Liver (tissue), 8 donors: ENCODE measurements at regions not wholly inside any gene's neighbourhood (a gene's known extent, or its start where the extent isn't known, plus 50 kb on each side); places are given as distances from the start of the nearest gene placed in this dataset.

Experiments
- DNase-seq: peaks from one replicate; pipeline ENCODE4 v3.0.0-alpha.2; 2017; ENCODE audit warnings: low spot score
- H3K27ac ChIP-seq, 2 donors: one replicate each; pipeline ENCODE4 v1.7.0; 2013; ENCODE audit warnings: inconsistent platforms in 2 of 2, low read length in 2 of 2, control low read depth in 1 of 2, low read depth in 1 of 2, mild to moderate bottlenecking in 1 of 2
- H3K27me3 ChIP-seq, 4 donors: one replicate each; pipeline versions ENCODE4 v1.6.1 to v1.7.0; 2013; ENCODE audit warnings: low read length in 3 of 4, inconsistent platforms in 1 of 4, mild to moderate bottlenecking in 1 of 4, moderate library complexity in 1 of 4; ENCODE audit not compliant: control insufficient read depth in 4 of 4, insufficient read depth in 4 of 4
- H3K36me3 ChIP-seq, 4 donors: one replicate each; pipeline versions ENCODE4 v1.6.1 to v1.7.0; 2013; ENCODE audit warnings: low read length in 3 of 4, mild to moderate bottlenecking in 3 of 4, low read depth in 1 of 4, moderate library complexity in 1 of 4; ENCODE audit not compliant: control insufficient read depth in 4 of 4, insufficient read depth in 3 of 4
- H3K4me1 ChIP-seq, 4 donors: one replicate each; pipeline versions ENCODE4 v1.6.1 to v1.7.0; 2013; ENCODE audit warnings: low read length in 3 of 4, mild to moderate bottlenecking in 3 of 4, moderate library complexity in 1 of 4; ENCODE audit not compliant: control insufficient read depth in 4 of 4, insufficient read depth in 4 of 4
- H3K4me3 ChIP-seq, 3 donors: one replicate each; pipeline versions ENCODE4 v1.6.1 to v1.7.0; 2013; ENCODE audit warnings: low read length in 3 of 3, control low read depth in 1 of 3, low read depth in 1 of 3, mild to moderate bottlenecking in 1 of 3
- H3K9ac ChIP-seq, 2 donors: one replicate each; pipeline ENCODE4 v1.7.0; 2013; ENCODE audit warnings: low read length in 2 of 2, mild to moderate bottlenecking in 2 of 2, moderate library complexity in 2 of 2, control low read depth in 1 of 2, low read depth in 1 of 2
- H3K9me3 ChIP-seq, 4 donors: one replicate each; pipeline versions ENCODE4 v1.6.1 to v1.7.0; 2013; ENCODE audit warnings: low read length in 3 of 4; ENCODE audit not compliant: control insufficient read depth in 4 of 4
- EGR1 ChIP-seq, 2 donors: IDR thresholded peaks; 2 replicates each; pipeline ENCODE4 v1.6.1; 2016 to 2018; ENCODE audit warnings: antibody characterized with exemption in 2 of 2, low read depth in 2 of 2
- FOXA1 ChIP-seq: IDR thresholded peaks from 2 replicates; pipeline ENCODE4 v1.6.1; 2016; ENCODE audit warnings: antibody characterized with exemption
- FOXA2 ChIP-seq: IDR thresholded peaks from 2 replicates; pipeline ENCODE4 v1.6.1; 2016; ENCODE audit warnings: antibody characterized with exemption
- HNF4A ChIP-seq, 2 donors: conservative IDR thresholded peaks; 2 replicates each; pipeline ENCODE4 v1.6.1; 2016; ENCODE audit warnings: antibody characterized with exemption in 2 of 2, mild to moderate bottlenecking in 2 of 2
- HNF4G ChIP-seq: IDR thresholded peaks from 2 replicates; pipeline ENCODE4 v1.6.1; 2016; ENCODE audit warnings: antibody characterized with exemption
- JUND ChIP-seq, 2 donors: IDR thresholded peaks; 2 replicates each; pipeline ENCODE4 v1.6.1; 2016; ENCODE audit warnings: antibody characterized with exemption in 2 of 2
- NR2F2 ChIP-seq: IDR thresholded peaks from 2 replicates; pipeline ENCODE4 v1.6.1; 2016; ENCODE audit warnings: antibody characterized with exemption
- RXRA ChIP-seq, 2 donors: IDR thresholded peaks; 2 replicates each; pipeline ENCODE4 v1.6.1; 2017 to 2018; ENCODE audit warnings: antibody characterized with exemption in 2 of 2, mild to moderate bottlenecking in 1 of 2
- YY1 ChIP-seq: IDR thresholded peaks from 2 replicates; pipeline ENCODE4 v1.6.1; 2016; ENCODE audit warnings: antibody characterized with exemption, mild to moderate bottlenecking
- WGBS: extraction: QIAGEN DNeasy Blood & Tissue Kit; methylation state at CpG from one replicate; pipeline ENCODE4 v1.1.7; 2013; 5-methylcytosine and 5-hydroxymethylcytosine counted together
- TF ChIP-seq, protein P1 (sequence below): IDR thresholded peaks from 2 replicates; pipeline ENCODE4 v1.6.1; 2016; ENCODE audit warnings: antibody characterized with exemption
- TF ChIP-seq, protein P2 (sequence below): fragments of 150-350 bp; IDR thresholded peaks from 2 replicates; pipeline ENCODE4 v1.5.1; 2017; ENCODE audit warnings: improper control_type of control experiment, low read depth, low read length; ENCODE audit not compliant: missing input control
- TF ChIP-seq, protein P3 (sequence below): IDR thresholded peaks from 2 replicates; pipeline ENCODE4 v1.6.1; 2016; ENCODE audit warnings: antibody characterized with exemption
- TF ChIP-seq, protein P4 (sequence below): IDR thresholded peaks from 2 replicates; pipeline ENCODE4 v1.6.1; 2016; ENCODE audit warnings: antibody characterized with exemption, mild to moderate bottlenecking
- donor health status: healthy.
- donor health status: healthy.
- donor health status: healthy.
- donor health status: healthy.
- donor health status: healthy.

DNA sequence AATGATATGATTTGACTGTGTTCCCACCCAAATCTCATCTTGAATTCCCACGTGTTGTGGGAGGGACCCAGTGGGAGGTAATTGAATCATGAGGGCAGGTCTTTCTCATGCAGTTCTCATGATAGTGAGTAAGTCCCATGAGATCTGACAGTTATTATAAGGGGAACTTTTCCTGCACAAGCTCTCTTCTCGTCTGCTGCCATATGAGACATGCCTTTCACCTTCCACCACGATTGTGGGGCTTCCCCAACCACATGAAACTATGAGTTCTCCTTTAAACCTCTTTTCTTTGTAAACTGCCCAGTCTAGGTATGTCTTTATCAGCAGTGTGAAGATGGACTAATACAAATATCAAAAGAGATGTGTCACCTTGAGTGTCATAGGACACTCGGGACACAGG lies 502.7 kb upstream of the PODXL start:
- DNase-seq, result no peak
- no peaks in the 10 kb centered on the region for H3K9me3 ChIP-seq
- no peak overlapping the region for H3K4me3 ChIP-seq
- H3K27me3 ChIP-seq, result no peaks in the 10 kb centered on the region
- WGBS, result 65% methylated on average over 4 of the region's 4 CpGs
- TF ChIP-seq HNF4G (no peak), NR2F2 (no peak), YY1 (no peak), FOXA1 (no peak), FOXA2 (no peak), RXRA (IDR thresholded peaks at IDR 0.05) (no peak), JUND (IDR thresholded peaks at IDR 0.05) (no peak), EGR1 (IDR thresholded peaks at IDR 0.05; ENCODE audit: low read depth in 2 of 2) (no peak)
- TF ChIP-seq, protein P1, sequence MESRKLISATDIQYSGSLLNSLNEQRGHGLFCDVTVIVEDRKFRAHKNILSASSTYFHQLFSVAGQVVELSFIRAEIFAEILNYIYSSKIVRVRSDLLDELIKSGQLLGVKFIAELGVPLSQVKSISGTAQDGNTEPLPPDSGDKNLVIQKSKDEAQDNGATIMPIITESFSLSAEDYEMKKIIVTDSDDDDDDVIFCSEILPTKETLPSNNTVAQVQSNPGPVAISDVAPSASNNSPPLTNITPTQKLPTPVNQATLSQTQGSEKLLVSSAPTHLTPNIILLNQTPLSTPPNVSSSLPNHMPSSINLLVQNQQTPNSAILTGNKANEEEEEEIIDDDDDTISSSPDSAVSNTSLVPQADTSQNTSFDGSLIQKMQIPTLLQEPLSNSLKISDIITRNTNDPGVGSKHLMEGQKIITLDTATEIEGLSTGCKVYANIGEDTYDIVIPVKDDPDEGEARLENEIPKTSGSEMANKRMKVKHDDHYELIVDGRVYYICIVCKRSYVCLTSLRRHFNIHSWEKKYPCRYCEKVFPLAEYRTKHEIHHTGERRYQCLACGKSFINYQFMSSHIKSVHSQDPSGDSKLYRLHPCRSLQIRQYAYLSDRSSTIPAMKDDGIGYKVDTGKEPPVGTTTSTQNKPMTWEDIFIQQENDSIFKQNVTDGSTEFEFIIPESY, result no peak
- TF ChIP-seq, protein P2, sequence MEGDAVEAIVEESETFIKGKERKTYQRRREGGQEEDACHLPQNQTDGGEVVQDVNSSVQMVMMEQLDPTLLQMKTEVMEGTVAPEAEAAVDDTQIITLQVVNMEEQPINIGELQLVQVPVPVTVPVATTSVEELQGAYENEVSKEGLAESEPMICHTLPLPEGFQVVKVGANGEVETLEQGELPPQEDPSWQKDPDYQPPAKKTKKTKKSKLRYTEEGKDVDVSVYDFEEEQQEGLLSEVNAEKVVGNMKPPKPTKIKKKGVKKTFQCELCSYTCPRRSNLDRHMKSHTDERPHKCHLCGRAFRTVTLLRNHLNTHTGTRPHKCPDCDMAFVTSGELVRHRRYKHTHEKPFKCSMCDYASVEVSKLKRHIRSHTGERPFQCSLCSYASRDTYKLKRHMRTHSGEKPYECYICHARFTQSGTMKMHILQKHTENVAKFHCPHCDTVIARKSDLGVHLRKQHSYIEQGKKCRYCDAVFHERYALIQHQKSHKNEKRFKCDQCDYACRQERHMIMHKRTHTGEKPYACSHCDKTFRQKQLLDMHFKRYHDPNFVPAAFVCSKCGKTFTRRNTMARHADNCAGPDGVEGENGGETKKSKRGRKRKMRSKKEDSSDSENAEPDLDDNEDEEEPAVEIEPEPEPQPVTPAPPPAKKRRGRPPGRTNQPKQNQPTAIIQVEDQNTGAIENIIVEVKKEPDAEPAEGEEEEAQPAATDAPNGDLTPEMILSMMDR, result no peak
- TF ChIP-seq, protein P3, sequence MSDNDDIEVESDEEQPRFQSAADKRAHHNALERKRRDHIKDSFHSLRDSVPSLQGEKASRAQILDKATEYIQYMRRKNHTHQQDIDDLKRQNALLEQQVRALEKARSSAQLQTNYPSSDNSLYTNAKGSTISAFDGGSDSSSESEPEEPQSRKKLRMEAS, result no peak
- TF ChIP-seq, protein P4, sequence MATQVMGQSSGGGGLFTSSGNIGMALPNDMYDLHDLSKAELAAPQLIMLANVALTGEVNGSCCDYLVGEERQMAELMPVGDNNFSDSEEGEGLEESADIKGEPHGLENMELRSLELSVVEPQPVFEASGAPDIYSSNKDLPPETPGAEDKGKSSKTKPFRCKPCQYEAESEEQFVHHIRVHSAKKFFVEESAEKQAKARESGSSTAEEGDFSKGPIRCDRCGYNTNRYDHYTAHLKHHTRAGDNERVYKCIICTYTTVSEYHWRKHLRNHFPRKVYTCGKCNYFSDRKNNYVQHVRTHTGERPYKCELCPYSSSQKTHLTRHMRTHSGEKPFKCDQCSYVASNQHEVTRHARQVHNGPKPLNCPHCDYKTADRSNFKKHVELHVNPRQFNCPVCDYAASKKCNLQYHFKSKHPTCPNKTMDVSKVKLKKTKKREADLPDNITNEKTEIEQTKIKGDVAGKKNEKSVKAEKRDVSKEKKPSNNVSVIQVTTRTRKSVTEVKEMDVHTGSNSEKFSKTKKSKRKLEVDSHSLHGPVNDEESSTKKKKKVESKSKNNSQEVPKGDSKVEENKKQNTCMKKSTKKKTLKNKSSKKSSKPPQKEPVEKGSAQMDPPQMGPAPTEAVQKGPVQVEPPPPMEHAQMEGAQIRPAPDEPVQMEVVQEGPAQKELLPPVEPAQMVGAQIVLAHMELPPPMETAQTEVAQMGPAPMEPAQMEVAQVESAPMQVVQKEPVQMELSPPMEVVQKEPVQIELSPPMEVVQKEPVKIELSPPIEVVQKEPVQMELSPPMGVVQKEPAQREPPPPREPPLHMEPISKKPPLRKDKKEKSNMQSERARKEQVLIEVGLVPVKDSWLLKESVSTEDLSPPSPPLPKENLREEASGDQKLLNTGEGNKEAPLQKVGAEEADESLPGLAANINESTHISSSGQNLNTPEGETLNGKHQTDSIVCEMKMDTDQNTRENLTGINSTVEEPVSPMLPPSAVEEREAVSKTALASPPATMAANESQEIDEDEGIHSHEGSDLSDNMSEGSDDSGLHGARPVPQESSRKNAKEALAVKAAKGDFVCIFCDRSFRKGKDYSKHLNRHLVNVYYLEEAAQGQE, result no peak
- no peak overlapping the region for H3K27ac ChIP-seq
- H3K9ac ChIP-seq, result no peak overlapping the region
- no peaks in the 10 kb centered on the region for H3K4me1 ChIP-seq
- no peaks in the 10 kb centered on the region for H3K36me3 ChIP-seq

DNA sequence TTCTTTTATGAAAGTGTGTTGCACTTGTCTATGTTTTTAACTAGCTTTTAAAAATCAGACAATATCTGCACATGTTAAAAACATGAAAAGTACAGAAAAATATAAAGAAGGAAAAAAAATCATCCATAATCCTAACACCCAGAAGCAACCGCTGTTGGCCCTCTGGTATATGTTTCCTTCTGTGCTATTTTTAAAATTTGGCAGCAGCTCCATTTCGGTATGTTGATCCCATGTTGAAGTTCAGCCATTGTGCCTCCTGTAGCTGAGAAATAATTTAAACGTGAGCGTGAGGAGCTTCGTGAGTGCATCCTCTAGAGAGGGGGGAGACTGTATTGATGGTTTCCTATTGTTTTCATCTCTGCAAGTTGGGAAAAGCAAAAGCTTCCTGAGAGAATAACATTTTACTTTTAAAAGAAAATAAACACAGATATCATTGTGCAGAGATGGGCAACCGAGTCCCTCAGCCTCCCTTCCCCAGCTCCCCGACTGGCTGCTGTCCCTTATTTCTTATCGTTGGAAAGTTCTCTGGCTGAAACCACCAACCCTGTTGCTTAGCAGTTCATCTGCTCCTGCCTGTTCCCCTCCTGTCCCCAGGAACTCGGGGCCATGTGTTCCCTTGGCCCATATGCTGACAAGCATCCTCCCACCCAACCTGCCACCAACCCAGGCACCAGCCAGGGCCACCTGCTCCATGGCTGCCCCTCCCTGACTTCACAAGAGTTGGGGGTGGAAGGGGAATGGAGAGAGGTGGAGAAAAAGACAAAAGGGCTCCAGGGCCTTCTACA lies 499.1 kb upstream of the PODXL start:
- Histone ChIP-seq H3K9me3 (no peaks in the 10 kb centered on the region), H3K4me3 (no peak overlapping the region), H3K27ac (no peak overlapping the region), H3K36me3 (no peaks in the 10 kb centered on the region), H3K9ac (no peak overlapping the region), H3K27me3 (peaks cover 0 to 2% (median 0%) of the 10 kb centered on the region in 4 donors), H3K4me1 (no peaks in the 10 kb centered on the region)
- no peak for DNase-seq
- WGBS, result 70% methylated on average over 9 of the region's 9 CpGs
- TF ChIP-seq, protein P3, result no peak
- TF ChIP-seq EGR1 (IDR thresholded peaks at IDR 0.05; ENCODE audit: low read depth in 2 of 2) (no peak), JUND (IDR thresholded peaks at IDR 0.05) (no peak), NR2F2 (no peak), FOXA1 (no peak), RXRA (IDR thresholded peaks at IDR 0.05) (no peak), HNF4A (conservative IDR thresholded peaks at IDR 0.05) (no peak)
- TF ChIP-seq, protein P2, result no peak
- TF ChIP-seq, protein P1, result no peak
- TF ChIP-seq, protein P4, result no peak
